Body of pancreas (tissue), 4 donors: ENCODE measurements at regions not wholly inside any gene's neighbourhood (a gene's known extent, or its start where the extent isn't known, plus 50 kb on each side); places are given as distances from the start of the nearest gene placed in this dataset.
"Not testable (repeated sequence)": the region's sequence is repeated elsewhere in the genome, so short reads cannot be mapped to it uniquely, and the experiment has no call there.

Source experiments
- CTCF ChIP-seq, 7 experiments: fragments of 450-650 bp in 4 of 7; fragments of 200-600 bp in 3 of 7; sonication (generic) in 3 of 7; IDR thresholded peaks; one replicate each; pipeline ENCODE4 v1.5.1; 2016 to 2019; ENCODE audit warnings: antibody characterized with exemption in 7 of 7
- POLR2A ChIP-seq, 3 donors: fragments of 450-650 bp; IDR thresholded peaks; one replicate each; pipeline ENCODE4 v1.6.1; 2016; ENCODE audit warnings: antibody characterized with exemption in 3 of 3, mild to moderate bottlenecking in 2 of 3

- TF ChIP-seq CTCF, POLR2A (IDR thresholded peaks at IDR 0.05): not testable (repeated sequence)
Observed at GRCh38 chr1:14291182-14291581, 307.3 kb upstream of the KAZN start.
